Astrocyte of the cerebellum (primary cell): ENCODE measurements at regions not wholly inside any gene's neighbourhood (a gene's known extent, or its start where the extent isn't known, plus 50 kb on each side); places are given as distances from the start of the nearest gene placed in this dataset.

Experiments
- DNase-seq: peaks from one replicate; pipeline ENCODE4 v3.0.0-alpha.2; 2011; ENCODE audit warnings: low read depth
- H3K4me3 ChIP-seq: 2 replicates; pipeline ENCODE4 v1.5.1; 2011; ENCODE audit warnings: mild to moderate bottlenecking, low read depth, low read length, moderate library complexity
- in situ Hi-C: cut with HindIII; loops from 2 replicates; pipeline ENCODE4 v1.10.0; 2017; ENCODE audit warnings: low sequenced_read_pairs
- TF ChIP-seq, protein P1 (sequence below): IDR thresholded peaks from 2 replicates; pipeline ENCODE4 v1.5.1; 2012; ENCODE audit warnings: low read length, low read depth, moderate library complexity, mild to moderate bottlenecking; ENCODE audit errors: missing control alignments

DNA sequence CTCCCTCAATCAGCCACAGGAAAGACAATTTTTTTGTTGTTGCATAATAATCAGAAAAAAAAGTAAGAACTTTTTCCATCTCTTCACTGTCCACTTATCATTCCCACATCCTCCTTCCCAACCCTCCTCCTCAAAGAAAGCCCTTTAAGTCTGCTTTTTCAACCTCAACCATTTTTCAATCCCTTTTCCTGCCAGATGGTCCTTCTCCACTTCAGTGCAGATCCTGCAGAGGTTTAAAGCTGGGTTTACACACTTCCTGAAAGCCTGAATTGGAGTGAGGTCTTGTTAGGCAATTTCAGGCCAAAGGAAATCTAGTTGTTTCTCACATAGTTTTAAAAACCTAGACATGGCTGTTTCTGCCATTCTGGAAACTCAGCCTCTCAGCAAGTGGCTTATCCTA, 78.3 kb downstream of the RPL27A start:
- no peak overlapping the region for H3K4me3 ChIP-seq
- no peak for DNase-seq
- in situ Hi-C loops: no loop called here
- TF ChIP-seq, protein P1, sequence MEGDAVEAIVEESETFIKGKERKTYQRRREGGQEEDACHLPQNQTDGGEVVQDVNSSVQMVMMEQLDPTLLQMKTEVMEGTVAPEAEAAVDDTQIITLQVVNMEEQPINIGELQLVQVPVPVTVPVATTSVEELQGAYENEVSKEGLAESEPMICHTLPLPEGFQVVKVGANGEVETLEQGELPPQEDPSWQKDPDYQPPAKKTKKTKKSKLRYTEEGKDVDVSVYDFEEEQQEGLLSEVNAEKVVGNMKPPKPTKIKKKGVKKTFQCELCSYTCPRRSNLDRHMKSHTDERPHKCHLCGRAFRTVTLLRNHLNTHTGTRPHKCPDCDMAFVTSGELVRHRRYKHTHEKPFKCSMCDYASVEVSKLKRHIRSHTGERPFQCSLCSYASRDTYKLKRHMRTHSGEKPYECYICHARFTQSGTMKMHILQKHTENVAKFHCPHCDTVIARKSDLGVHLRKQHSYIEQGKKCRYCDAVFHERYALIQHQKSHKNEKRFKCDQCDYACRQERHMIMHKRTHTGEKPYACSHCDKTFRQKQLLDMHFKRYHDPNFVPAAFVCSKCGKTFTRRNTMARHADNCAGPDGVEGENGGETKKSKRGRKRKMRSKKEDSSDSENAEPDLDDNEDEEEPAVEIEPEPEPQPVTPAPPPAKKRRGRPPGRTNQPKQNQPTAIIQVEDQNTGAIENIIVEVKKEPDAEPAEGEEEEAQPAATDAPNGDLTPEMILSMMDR: no peak

DNA sequence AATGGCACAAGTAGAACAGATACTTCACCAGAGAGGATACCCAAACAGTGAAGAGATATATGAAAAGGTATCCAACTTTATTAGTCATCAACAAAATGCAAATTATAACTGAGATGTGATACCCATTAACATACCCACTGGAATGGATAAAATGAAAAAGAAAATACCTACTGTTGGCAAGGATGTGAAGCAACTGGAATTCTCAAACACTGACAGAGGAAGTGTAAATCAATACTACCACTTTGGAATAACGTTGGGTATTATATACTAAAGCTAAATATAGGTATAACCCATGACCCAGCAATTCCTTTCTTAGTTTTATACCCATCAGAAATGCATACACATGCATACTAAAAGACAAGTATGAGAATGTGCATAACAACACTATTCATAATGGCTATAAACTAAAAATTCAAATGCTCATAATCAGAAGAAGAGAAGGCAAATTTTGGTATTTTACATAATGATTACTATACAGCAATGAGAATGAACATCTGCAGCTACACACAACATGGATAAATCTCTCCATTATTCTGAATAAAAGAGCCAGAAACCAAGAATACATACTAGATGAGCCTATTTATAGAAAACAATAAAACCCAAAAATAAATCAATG, 80.6 kb downstream of the RPL27A start:
- in situ Hi-C loops: no loop called here
- TF ChIP-seq, protein P1: no peak
- DNase-seq: no peak
- H3K4me3 ChIP-seq: no peak overlapping the region

DNA sequence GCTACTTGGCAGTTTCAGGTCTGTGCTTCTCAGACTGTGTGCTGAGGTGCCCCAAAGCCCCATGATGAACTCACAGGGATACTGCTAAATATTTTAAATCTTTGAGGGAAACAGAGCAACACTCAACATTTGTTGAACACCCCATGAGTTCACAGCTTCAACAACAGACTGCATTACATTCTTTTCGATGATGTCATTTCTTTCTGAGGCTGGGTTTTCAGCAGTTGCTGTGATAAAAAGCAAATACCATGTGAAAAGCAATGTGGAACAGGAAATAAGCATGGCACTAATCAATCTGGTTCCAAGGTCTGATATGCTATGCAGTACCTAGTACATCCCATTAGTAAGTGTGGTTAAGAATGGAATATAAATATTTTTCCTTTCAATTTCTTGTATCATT, 82.7 kb downstream of the RPL27A start:
- in situ Hi-C loops: no loop called here
- no peak for DNase-seq
- H3K4me3 ChIP-seq: no peak overlapping the region
- TF ChIP-seq, protein P1: no peak

DNA sequence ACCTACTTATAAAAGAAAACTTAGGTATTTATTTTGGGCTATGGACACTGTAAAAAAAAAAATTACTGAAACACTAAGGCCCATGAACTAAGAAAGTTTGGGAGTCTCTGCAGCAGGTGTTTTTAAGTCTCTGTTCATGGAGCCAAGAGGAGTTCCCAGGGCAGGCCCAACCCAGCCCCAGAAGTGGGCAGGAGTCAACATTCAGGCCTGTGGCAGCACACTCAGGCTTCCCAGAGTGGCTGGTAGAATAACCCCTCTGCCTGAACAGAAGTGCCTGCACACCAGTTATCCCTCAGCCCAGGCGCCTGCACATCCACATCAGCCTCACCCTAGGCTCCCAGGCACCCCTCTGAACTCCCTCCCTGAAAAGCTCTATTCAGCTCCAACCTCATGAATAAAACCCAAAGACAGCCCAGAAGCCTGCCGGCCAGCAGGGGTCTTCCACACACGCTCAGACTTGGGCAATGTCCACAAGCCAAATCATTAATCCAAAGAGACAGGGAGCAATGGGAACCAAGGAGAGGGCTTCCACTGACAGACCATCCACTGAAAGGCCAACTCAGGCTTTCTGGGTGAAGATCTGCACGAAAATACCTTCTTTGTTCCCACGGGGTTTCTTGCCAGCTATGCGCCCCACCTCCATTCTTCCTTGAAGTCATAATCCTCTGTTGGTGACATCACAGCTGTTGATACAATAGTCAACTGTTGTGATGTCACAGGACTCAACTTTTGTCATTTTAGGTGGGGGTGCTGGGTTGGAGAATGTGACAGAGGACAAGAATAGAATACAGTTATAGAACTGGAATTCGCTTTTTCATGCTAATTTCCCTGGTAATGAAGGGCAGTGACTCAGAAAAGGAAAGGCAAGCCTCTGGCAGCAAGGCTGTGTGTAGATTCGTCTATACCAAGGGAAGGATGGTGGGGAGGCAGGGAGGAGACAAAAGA, 83.7 kb downstream of the RPL27A start:
- in situ Hi-C loops: no loop called here
- no peak overlapping the region for H3K4me3 ChIP-seq
- peak; percentile 53 for DNase-seq
- TF ChIP-seq, protein P1: peak; percentile 45

DNA sequence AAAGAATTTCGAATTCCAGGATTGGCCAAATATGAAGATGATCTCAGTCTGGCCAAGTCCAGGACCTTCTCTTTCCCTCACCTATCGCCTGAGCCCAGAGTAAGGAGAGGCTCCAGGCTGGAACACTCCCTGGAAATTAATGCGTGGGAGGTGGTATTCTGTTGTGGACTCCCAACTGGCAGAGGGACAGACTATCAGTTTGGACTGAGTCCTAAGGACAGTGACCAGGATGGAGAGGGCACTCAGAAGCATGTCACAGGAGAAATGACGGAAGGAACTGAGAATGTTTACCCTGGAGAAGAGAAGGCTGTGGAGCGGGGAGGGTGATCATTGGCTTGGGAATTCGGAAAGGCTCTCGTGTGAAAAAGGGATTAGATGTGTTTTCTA, 84.4 kb downstream of the RPL27A start:
- TF ChIP-seq, protein P1: no peak
- in situ Hi-C loops: no loop called here
- no peak for DNase-seq
- no peak overlapping the region for H3K4me3 ChIP-seq

DNA sequence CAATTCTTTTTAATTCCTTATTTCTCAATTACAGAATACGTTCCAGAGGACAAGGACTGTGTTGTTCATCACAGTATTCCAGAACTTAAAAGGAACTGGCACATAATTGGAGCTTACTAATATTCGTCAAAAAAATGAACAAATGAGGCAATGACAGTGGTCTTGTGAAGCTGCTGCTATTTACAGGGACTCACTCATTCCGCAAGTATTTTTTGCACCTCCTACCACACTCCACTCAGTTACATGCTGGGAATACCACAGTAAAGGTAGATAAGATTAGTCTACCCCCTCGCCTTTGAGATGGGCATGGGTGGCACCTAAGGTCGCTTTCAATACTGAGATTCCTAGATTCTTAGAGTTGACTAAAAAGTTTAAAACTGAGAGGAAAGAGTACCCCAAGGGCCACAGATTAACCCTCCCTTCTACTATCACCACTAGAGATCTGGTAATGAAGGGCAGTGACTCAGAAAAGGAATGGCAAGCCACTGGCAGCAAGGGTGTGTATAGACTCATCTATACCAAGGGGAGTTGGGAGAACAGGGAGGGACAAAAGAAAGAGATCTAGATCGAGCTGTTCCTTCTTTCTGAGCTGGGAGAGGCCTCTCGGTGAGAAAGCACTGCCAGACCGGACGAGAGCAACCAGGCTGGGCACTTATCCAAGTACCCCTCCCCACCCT, 85.0 kb downstream of the RPL27A start:
- H3K4me3 ChIP-seq: no peak overlapping the region
- no peak for DNase-seq

More for the DNA sequence above, 85.0 kb downstream of the RPL27A start:
- TF ChIP-seq, protein P1: no peak
- in situ Hi-C loops: no loop called here
